H9 (cell line): ENCODE measurements at regions not wholly inside any gene's neighbourhood (a gene's known extent, or its start where the extent isn't known, plus 50 kb on each side); places are given as distances from the start of the nearest gene placed in this dataset.

Source experiments
- DNase-seq: peaks from one replicate; pipeline ENCODE4 v3.0.0-alpha.2; 2017
- H2AFZ ChIP-seq: one replicate; pipeline ENCODE4 v1.6.1; 2013; ENCODE audit warnings: mild to moderate bottlenecking, low read length, control low read depth, moderate library complexity
- H2AK5ac ChIP-seq: 2 replicates; pipeline ENCODE4 v1.6.1; 2013; ENCODE audit warnings: low read length, control low read depth, mixed read lengths; ENCODE audit not compliant: insufficient read length
- H2BK120ac ChIP-seq: one replicate; pipeline ENCODE4 v1.6.1; 2013; ENCODE audit warnings: low read depth, mild to moderate bottlenecking, low read length, control low read depth, inconsistent platforms; ENCODE audit not compliant: poor library complexity, severe bottlenecking
- H2BK12ac ChIP-seq: 2 replicates; pipeline ENCODE4 v1.6.1; 2013; ENCODE audit warnings: low read length, control low read depth, mixed read lengths, low read depth; ENCODE audit not compliant: insufficient read length
- H2BK15ac ChIP-seq: 2 replicates; pipeline ENCODE4 v1.6.1; 2013; ENCODE audit warnings: low read depth, low read length, control low read depth
- H2BK20ac ChIP-seq: one replicate; pipeline ENCODE4 v1.6.1; 2013; ENCODE audit warnings: low read depth, mild to moderate bottlenecking, low read length, control low read depth, inconsistent platforms; ENCODE audit not compliant: poor library complexity, severe bottlenecking
- H2BK5ac ChIP-seq: 2 replicates; pipeline ENCODE4 v1.6.1; 2013; ENCODE audit warnings: low read length, control low read depth, mixed read lengths; ENCODE audit not compliant: insufficient read length
- H3K14ac ChIP-seq: 2 replicates; pipeline ENCODE4 v1.6.1; 2013; ENCODE audit warnings: low read length, control low read depth; ENCODE audit not compliant: insufficient read depth
- H3K18ac ChIP-seq: 2 replicates; pipeline ENCODE4 v1.6.1; 2013; ENCODE audit warnings: low read depth, mild to moderate bottlenecking, mixed read lengths, low read length, control low read depth; ENCODE audit not compliant: insufficient read length
- H3K23ac ChIP-seq: 2 replicates; pipeline ENCODE4 v1.6.1; 2013; ENCODE audit warnings: low read length, control low read depth, mixed read lengths, low read depth; ENCODE audit not compliant: insufficient read length
- H3K23me2 ChIP-seq: 2 replicates; pipeline ENCODE4 v1.6.1; 2013; ENCODE audit warnings: low read depth, mild to moderate bottlenecking, mixed read lengths, low read length, control low read depth; ENCODE audit not compliant: insufficient read length, poor library complexity, severe bottlenecking
- H3K27ac ChIP-seq: 2 replicates; pipeline ENCODE4 v1.5.1; 2013; ENCODE audit warnings: low read length, control low read depth, mixed read lengths, low read depth; ENCODE audit not compliant: insufficient read length
- H3K27me3 ChIP-seq: 2 replicates; pipeline ENCODE4 v1.6.1; 2013; ENCODE audit warnings: low read length, control low read depth, inconsistent platforms; ENCODE audit not compliant: insufficient read depth
- H3K4ac ChIP-seq: 2 replicates; pipeline ENCODE4 v1.6.1; 2013; ENCODE audit warnings: low read depth, mild to moderate bottlenecking, control low read depth, inconsistent platforms, low read length, moderate library complexity
- H3K4me1 ChIP-seq: 2 replicates; pipeline ENCODE4 v1.6.1; 2013; ENCODE audit warnings: low read length, control low read depth, inconsistent platforms; ENCODE audit not compliant: insufficient read depth
- H3K4me2 ChIP-seq: 2 replicates; pipeline ENCODE4 v1.6.1; 2013; ENCODE audit warnings: low read length, control low read depth, mixed read lengths; ENCODE audit not compliant: insufficient read length, insufficient read depth
- H3K56ac ChIP-seq: 2 replicates; pipeline ENCODE4 v1.6.1; 2013; ENCODE audit warnings: low read depth, mild to moderate bottlenecking, mixed read lengths, low read length, control low read depth; ENCODE audit not compliant: insufficient read length
- H3K79me1 ChIP-seq: 2 replicates; pipeline ENCODE4 v1.6.1; 2013; ENCODE audit warnings: low read depth, mild to moderate bottlenecking, moderate library complexity, low read length, control low read depth, inconsistent platforms; ENCODE audit not compliant: insufficient read depth, poor library complexity, severe bottlenecking
- H3K79me2 ChIP-seq: 2 replicates; pipeline ENCODE4 v1.6.1; 2013; ENCODE audit warnings: low read length, control low read depth, inconsistent platforms; ENCODE audit not compliant: insufficient read depth
- H3K9ac ChIP-seq: 2 replicates; pipeline ENCODE4 v1.6.1; 2013; ENCODE audit warnings: low read length, control low read depth, mixed read lengths; ENCODE audit not compliant: insufficient read length; ENCODE audit errors: extremely low read depth
- H3K9me3 ChIP-seq: one replicate; pipeline ENCODE4 v1.6.1; 2013; ENCODE audit warnings: low read depth, low read length, inconsistent platforms; ENCODE audit not compliant: control insufficient read depth
- H3T11ph ChIP-seq: one replicate; pipeline ENCODE4 v1.6.1; 2013; ENCODE audit warnings: mild to moderate bottlenecking, low read length, control low read depth, inconsistent platforms
- H4K20me1 ChIP-seq: one replicate; pipeline ENCODE4 v1.6.1; 2013; ENCODE audit not compliant: control insufficient read depth, insufficient read length, insufficient read depth
- H4K5ac ChIP-seq: 2 replicates; pipeline ENCODE4 v1.6.1; 2013; ENCODE audit warnings: low read depth, mild to moderate bottlenecking, mixed read lengths, low read length, control low read depth; ENCODE audit not compliant: insufficient read length
- H4K8ac ChIP-seq: replicated peaks from 2 replicates; pipeline ENCODE4 v1.6.1; 2013; ENCODE audit warnings: low read length, control low read depth, mixed read lengths, low read depth; ENCODE audit not compliant: insufficient read length
- H4K91ac ChIP-seq: 2 replicates; pipeline ENCODE4 v1.6.1; 2013; ENCODE audit warnings: low read depth, mild to moderate bottlenecking, moderate library complexity, mixed read lengths, low read length, control low read depth; ENCODE audit not compliant: insufficient read length
- H3K27ac Mint-ChIP-seq, 3 experiments: 2 replicates in 2 of 3; 3 replicates in 1 of 3; pipeline ENCODE4 v1.8.0; 2020 to 2021; ENCODE audit warnings: mixed read lengths in 3 of 3, mild to moderate bottlenecking in 1 of 3, moderate library complexity in 1 of 3
- H3K27me3 Mint-ChIP-seq: 2 replicates; pipeline ENCODE4 v1.8.0; 2021; ENCODE audit warnings: low read depth, mild to moderate bottlenecking, moderate library complexity, mixed read lengths
- H3K36me3 Mint-ChIP-seq, 3 experiments: 2 replicates in 2 of 3; 3 replicates in 1 of 3; pipeline ENCODE4 v1.8.0; 2020 to 2021; ENCODE audit warnings: low read depth in 3 of 3, mixed read lengths in 3 of 3; ENCODE audit not compliant: insufficient read depth in 1 of 3
- H3K4me1 Mint-ChIP-seq, 2 experiments: 2 replicates each; pipeline ENCODE4 v1.8.0; 2020; ENCODE audit warnings: mixed read lengths in 2 of 2
- H3K4me3 Mint-ChIP-seq, 2 experiments: 2 replicates in 1 of 2; 3 replicates in 1 of 2; pipeline ENCODE4 v1.8.0; 2020 to 2021; ENCODE audit warnings: mild to moderate bottlenecking in 2 of 2, mixed read lengths in 2 of 2, moderate library complexity in 1 of 2
- H3K9me3 Mint-ChIP-seq, 2 experiments: 2 replicates in 1 of 2; 3 replicates in 1 of 2; pipeline ENCODE4 v1.8.0; 2020; ENCODE audit warnings: mild to moderate bottlenecking in 2 of 2, mixed read lengths in 2 of 2, moderate library complexity in 1 of 2
- WGBS: extraction: QIAGEN DNeasy Blood & Tissue Kit; methylation state at CpG from one replicate; pipeline ENCODE4 v1.1.7; 2013; ENCODE audit warnings: missing lambda C conversion rate, low lambda C conversion rate, mixed read lengths; ENCODE audit not compliant: insufficient read length; ENCODE audit errors: extremely low coverage; 5-methylcytosine and 5-hydroxymethylcytosine counted together
- TF ChIP-seq, protein P1 (sequence below): fragments of 200-600 bp; sonication (generic); conservative IDR thresholded peaks from 3 replicates; pipeline ENCODE4 v1.8.0; 2021; ENCODE audit warnings: antibody characterized with exemption, mild to moderate bottlenecking

GRCh38 chr9:100879884-100880283 lies 148.6 kb upstream of the PLPPR1 start:
- Histone ChIP-seq H4K5ac (no peak overlapping the region), H3K4ac (no peak overlapping the region), H3K27ac (no peak overlapping the region), H3K79me1 (no peaks in the 10 kb centered on the region), H3K27me3 (no peaks in the 10 kb centered on the region), H3K4me2 (no peak overlapping the region), H3K23me2 (no peaks in the 10 kb centered on the region), H3T11ph (no peak overlapping the region), H2AK5ac (no peak overlapping the region), H2BK5ac (no peak overlapping the region), H3K18ac (no peak overlapping the region), H4K20me1 (no peaks in the 10 kb centered on the region), H3K23ac (no peak overlapping the region), H3K14ac (no peak overlapping the region), H4K8ac (no peak overlapping the region), H2BK20ac (no peak overlapping the region), H2BK12ac (no peak overlapping the region), H2AFZ (no peak overlapping the region), H3K79me2 (no peaks in the 10 kb centered on the region), H2BK15ac (no peak overlapping the region), H3K9ac (no peak overlapping the region), H4K91ac (no peak overlapping the region), H3K9me3 (no peaks in the 10 kb centered on the region), H3K4me1 (no peaks in the 10 kb centered on the region), H3K56ac (no peak overlapping the region), H2BK120ac (no peak overlapping the region)
- H3K27me3 Mint-ChIP-seq: no peaks in the 10 kb centered on the region
- no peak overlapping the region for H3K4me3 Mint-ChIP-seq
- H3K36me3 Mint-ChIP-seq: no peaks in the 10 kb centered on the region
- TF ChIP-seq, protein P1, sequence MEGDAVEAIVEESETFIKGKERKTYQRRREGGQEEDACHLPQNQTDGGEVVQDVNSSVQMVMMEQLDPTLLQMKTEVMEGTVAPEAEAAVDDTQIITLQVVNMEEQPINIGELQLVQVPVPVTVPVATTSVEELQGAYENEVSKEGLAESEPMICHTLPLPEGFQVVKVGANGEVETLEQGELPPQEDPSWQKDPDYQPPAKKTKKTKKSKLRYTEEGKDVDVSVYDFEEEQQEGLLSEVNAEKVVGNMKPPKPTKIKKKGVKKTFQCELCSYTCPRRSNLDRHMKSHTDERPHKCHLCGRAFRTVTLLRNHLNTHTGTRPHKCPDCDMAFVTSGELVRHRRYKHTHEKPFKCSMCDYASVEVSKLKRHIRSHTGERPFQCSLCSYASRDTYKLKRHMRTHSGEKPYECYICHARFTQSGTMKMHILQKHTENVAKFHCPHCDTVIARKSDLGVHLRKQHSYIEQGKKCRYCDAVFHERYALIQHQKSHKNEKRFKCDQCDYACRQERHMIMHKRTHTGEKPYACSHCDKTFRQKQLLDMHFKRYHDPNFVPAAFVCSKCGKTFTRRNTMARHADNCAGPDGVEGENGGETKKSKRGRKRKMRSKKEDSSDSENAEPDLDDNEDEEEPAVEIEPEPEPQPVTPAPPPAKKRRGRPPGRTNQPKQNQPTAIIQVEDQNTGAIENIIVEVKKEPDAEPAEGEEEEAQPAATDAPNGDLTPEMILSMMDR: no peak
- H3K4me1 Mint-ChIP-seq: no peaks in the 10 kb centered on the region; a peak in 1 of 4 replicates
- H3K27ac Mint-ChIP-seq: no peak overlapping the region
- no CpG with 5 or more reads among the region's 1 CpG for WGBS
- H3K9me3 Mint-ChIP-seq: no peaks in the 10 kb centered on the region
- no peak for DNase-seq
